GM12874 (cell line): ENCODE measurements at regions not wholly inside any gene's neighbourhood (a gene's known extent, or its start where the extent isn't known, plus 50 kb on each side); places are given as distances from the start of the nearest gene placed in this dataset.

Experiments used
- CTCF ChIP-seq: IDR thresholded peaks from 2 replicates; pipeline ENCODE4 v1.5.1; 2011; ENCODE audit warnings: low read depth, mild to moderate bottlenecking, control low read depth, low read length, moderate library complexity; ENCODE audit not compliant: insufficient read depth

- no peak for TF ChIP-seq CTCF
Measured at GRCh38 chr13:111394211-111394922, 73.9 kb downstream of the TEX29 start.

GRCh38 chr13:111395511-111396393, 75.3 kb downstream of the TEX29 start:
- no peak for TF ChIP-seq CTCF

- TF ChIP-seq CTCF = no peak
Measured at GRCh38 chr13:111396457-111396856, 76.0 kb downstream of the TEX29 start.

- TF ChIP-seq CTCF = no peak
Measured at GRCh38 chr13:111397202-111397880, 76.9 kb downstream of the TEX29 start.

GRCh38 chr13:111398196-111398595, 77.8 kb downstream of the TEX29 start:
- TF ChIP-seq CTCF = no peak

GRCh38 chr13:111398715-111399299, 78.4 kb downstream of the TEX29 start:
- no peak for TF ChIP-seq CTCF

- no peak for TF ChIP-seq CTCF
Measured at GRCh38 chr13:111399334-111399733, 78.9 kb downstream of the TEX29 start.
